Naive thymus-derived CD4-positive, alpha-beta T cell (primary cell): ENCODE measurements at regions not wholly inside any gene's neighbourhood (a gene's known extent, or its start where the extent isn't known, plus 50 kb on each side); places are given as distances from the start of the nearest gene placed in this dataset.
"Not testable (repeated sequence)": the region's sequence is repeated elsewhere in the genome, so short reads cannot be mapped to it uniquely, and the experiment has no call there.

Experiments used
- ATAC-seq: fragments of 150-1000 bp; cut with Tn5 transposase; 2 replicates; pipeline ENCODE4 v1.10.0; 2021; ENCODE audit warnings: mild to moderate bottlenecking, moderate library complexity
- CTCF ChIA-PET: fragments of 350-600 bp; sonication (Branson Sonifier 250); formaldehyde crosslinking; loops from one replicate; lab custom pipeline; 2021; ENCODE audit warnings: antibody characterized with exemption; lab: Charles Lee
- POLR2A ChIA-PET: fragments of 350-600 bp; sonication (Branson Sonifier 250); formaldehyde crosslinking; loops from one replicate; lab custom pipeline; 2021; ENCODE audit warnings: antibody characterized with exemption, inconsistent platforms; lab: Charles Lee
- DNase-seq, 9 donors: peaks; one replicate each; pipeline versions ENCODE4 v3.0.0 to v3.0.0-alpha.2; 2020 to 2022; ENCODE audit warnings: mixed read lengths in 1 of 9
- H3K27ac ChIP-seq: one replicate; pipeline ENCODE4 v1.7.0; 2013; ENCODE audit warnings: mild to moderate bottlenecking, low read depth, low read length, moderate library complexity
- H3K27me3 ChIP-seq, 2 donors: one replicate each; pipeline ENCODE4 v1.7.0; 2013; ENCODE audit warnings: low read length in 2 of 2, mild to moderate bottlenecking in 2 of 2, moderate library complexity in 2 of 2; ENCODE audit not compliant: control insufficient read depth in 2 of 2, insufficient read depth in 2 of 2
- H3K36me3 ChIP-seq, 3 experiments: 1 replicate in 2 of 3; 2 replicates in 1 of 3; pipeline ENCODE4 v1.7.0; 2013; ENCODE audit warnings: low read length in 3 of 3, mild to moderate bottlenecking in 3 of 3, moderate library complexity in 1 of 3; ENCODE audit not compliant: insufficient read depth in 3 of 3, control insufficient read depth in 2 of 3
- H3K4me1 ChIP-seq, 2 donors: one replicate each; pipeline ENCODE4 v1.7.0; 2013; ENCODE audit warnings: low read length in 2 of 2, mild to moderate bottlenecking in 2 of 2, moderate library complexity in 1 of 2; ENCODE audit not compliant: control insufficient read depth in 2 of 2, insufficient read depth in 2 of 2
- H3K4me3 ChIP-seq: 2 replicates; pipeline ENCODE4 v1.7.0; 2013; ENCODE audit warnings: mild to moderate bottlenecking, low read length
- H3K9me3 ChIP-seq, 3 experiments: 1 replicate in 2 of 3; 2 replicates in 1 of 3; pipeline ENCODE4 v1.7.0; 2013; ENCODE audit warnings: low read length in 3 of 3; ENCODE audit not compliant: control insufficient read depth in 2 of 3
- H3K27ac Mint-ChIP-seq, 9 donors: one replicate each; pipeline ENCODE4 v1.8.0; 2020 to 2022; ENCODE audit warnings: mixed read lengths in 9 of 9, mild to moderate bottlenecking in 8 of 9, moderate library complexity in 5 of 9, inconsistent platforms in 2 of 9
- H3K27me3 Mint-ChIP-seq, 5 donors: one replicate each; pipeline ENCODE4 v1.8.0; 2021 to 2022; ENCODE audit warnings: mixed read lengths in 5 of 5, mild to moderate bottlenecking in 1 of 5
- H3K36me3 Mint-ChIP-seq, 5 donors: one replicate each; pipeline ENCODE4 v1.8.0; 2020 to 2022; ENCODE audit warnings: mixed read lengths in 5 of 5, mild to moderate bottlenecking in 3 of 5, inconsistent platforms in 1 of 5
- H3K4me1 Mint-ChIP-seq, 7 donors: one replicate each; pipeline ENCODE4 v1.8.0; 2020 to 2022; ENCODE audit warnings: mixed read lengths in 7 of 7, mild to moderate bottlenecking in 3 of 7, inconsistent platforms in 1 of 7
- H3K4me3 Mint-ChIP-seq, 10 donors: one replicate each; pipeline ENCODE4 v1.8.0; 2020 to 2022; ENCODE audit warnings: mild to moderate bottlenecking in 10 of 10, mixed read lengths in 10 of 10, moderate library complexity in 6 of 10, inconsistent platforms in 2 of 10
- H3K9me3 Mint-ChIP-seq, 11 donors: one replicate each; pipeline ENCODE4 v1.8.0; 2020 to 2022; ENCODE audit warnings: mixed read lengths in 11 of 11, mild to moderate bottlenecking in 4 of 11, inconsistent platforms in 1 of 11, moderate library complexity in 1 of 11
- intact Hi-C, 2 donors: fragments of 100-400 bp; cut with micrococcal nuclease; formaldehyde crosslinking; loops; one replicate each; pipeline ENCODE4 v1.15.1; 2023

DNA sequence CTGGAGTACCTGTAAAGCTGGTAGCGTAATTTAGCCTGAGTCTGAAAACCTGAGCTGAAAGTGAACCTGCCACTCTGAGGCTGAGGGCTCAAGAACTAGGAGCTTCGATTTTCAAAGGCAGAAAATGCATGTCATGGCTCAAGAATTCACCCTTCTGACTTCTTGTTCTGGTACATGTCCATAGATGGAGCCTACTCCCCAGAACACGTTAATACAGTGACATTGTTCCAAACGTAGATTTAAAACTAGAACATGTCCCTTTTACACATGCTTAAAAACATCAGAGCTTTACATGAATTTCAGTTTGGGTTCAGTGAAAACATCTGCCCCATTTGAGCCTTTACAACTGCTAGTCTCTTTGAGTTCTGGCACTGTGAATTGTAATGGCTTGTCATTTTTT is 115.5 kb upstream of the WDR1 start:
- Histone ChIP-seq H3K36me3 (no peaks in the 10 kb centered on the region), H3K27ac (no peak overlapping the region), H3K4me1 (no peaks in the 10 kb centered on the region), H3K4me3 (no peak overlapping the region), H3K27me3 (no peaks in the 10 kb centered on the region), H3K9me3 (no peaks in the 10 kb centered on the region)
- H3K9me3 Mint-ChIP-seq: no peaks in the 10 kb centered on the region
- H3K4me3 Mint-ChIP-seq: no peak overlapping the region
- H3K4me1 Mint-ChIP-seq: no peaks in the 10 kb centered on the region
- POLR2A ChIA-PET: no interaction called here
- H3K27ac Mint-ChIP-seq: no peak overlapping the region
- ATAC-seq (no peak), DNase-seq (no peak)
- CTCF ChIA-PET: no interaction called here
- peaks cover 0 to 3% (median 0%) of the 10 kb centered on the region in 5 donors for H3K27me3 Mint-ChIP-seq
- intact Hi-C loops: no loop called here
- no peaks in the 10 kb centered on the region for H3K36me3 Mint-ChIP-seq

DNA sequence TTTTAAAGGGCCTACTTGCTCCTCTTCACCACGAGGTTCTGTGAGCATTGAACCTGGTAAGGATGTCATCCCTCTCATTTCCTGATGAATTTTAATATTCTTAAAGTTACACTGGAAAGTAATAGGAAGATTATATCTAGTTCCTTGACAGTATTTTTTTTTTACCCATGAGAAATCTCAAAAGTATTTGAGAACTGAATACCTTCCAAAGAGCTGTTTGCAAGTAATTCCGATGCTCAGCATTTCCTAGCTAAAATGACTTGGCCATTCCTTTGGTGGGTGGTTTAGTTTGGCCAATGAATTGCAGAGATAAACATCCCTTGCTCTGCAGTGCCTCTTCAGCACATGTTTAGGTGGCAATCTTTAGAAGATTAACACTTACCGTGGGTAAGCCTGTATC is 110.2 kb upstream of the WDR1 start:
- Histone ChIP-seq H3K27me3 (no peaks in the 10 kb centered on the region), H3K4me3 (no peak overlapping the region), H3K4me1 (no peaks in the 10 kb centered on the region), H3K36me3 (no peaks in the 10 kb centered on the region), H3K27ac (no peak overlapping the region), H3K9me3 (no peaks in the 10 kb centered on the region)
- Mint-ChIP-seq H3K27ac (no peak overlapping the region), H3K4me1 (peaks cover 0 to 3% (median 0%) of the 10 kb centered on the region in 7 donors), H3K4me3 (no peak overlapping the region), H3K36me3 (no peaks in the 10 kb centered on the region), H3K9me3 (no peaks in the 10 kb centered on the region), H3K27me3 (no peaks in the 10 kb centered on the region)
- DNase-seq (no peak), ATAC-seq (no peak)
- intact Hi-C loops: no loop called here
- ChIA-PET POLR2A (no interaction called here), CTCF (no interaction called here)

DNA sequence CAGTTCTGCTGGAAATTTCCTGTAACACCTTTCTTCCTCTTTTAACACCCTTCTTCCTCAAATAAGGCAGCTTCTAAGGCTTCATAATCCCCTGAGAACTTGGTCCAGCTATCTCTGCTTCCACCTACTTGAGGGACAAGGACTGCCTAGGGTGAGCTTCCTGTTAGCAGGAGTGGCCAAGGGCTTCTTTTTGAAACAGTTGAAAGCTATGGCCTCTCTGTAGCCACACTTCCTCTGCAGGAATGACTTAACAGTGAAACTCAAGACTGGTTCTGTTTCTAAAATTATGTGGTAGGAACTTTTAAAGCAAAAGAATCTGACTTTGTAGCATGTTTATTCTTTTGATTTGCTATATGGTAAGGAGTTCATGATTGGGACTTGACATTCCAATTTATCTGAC is 108.5 kb upstream of the WDR1 start:
- Mint-ChIP-seq H3K27me3 (no peaks in the 10 kb centered on the region), H3K27ac (no peak overlapping the region), H3K36me3 (no peaks in the 10 kb centered on the region), H3K4me3 (no peak overlapping the region), H3K9me3 (no peaks in the 10 kb centered on the region), H3K4me1 (peaks cover 0 to 3% (median 0%) of the 10 kb centered on the region in 7 donors)
- intact Hi-C loops: no loop called here
- H3K9me3 ChIP-seq: no peaks in the 10 kb centered on the region
- H3K4me1 ChIP-seq: no peaks in the 10 kb centered on the region
- H3K36me3 ChIP-seq: no peaks in the 10 kb centered on the region
- DNase-seq: no peak
- H3K27ac ChIP-seq: no peak overlapping the region
- ChIA-PET CTCF (no interaction called here), POLR2A (no interaction called here)
- no peak overlapping the region for H3K4me3 ChIP-seq
- no peak for ATAC-seq
- H3K27me3 ChIP-seq: no peaks in the 10 kb centered on the region

DNA sequence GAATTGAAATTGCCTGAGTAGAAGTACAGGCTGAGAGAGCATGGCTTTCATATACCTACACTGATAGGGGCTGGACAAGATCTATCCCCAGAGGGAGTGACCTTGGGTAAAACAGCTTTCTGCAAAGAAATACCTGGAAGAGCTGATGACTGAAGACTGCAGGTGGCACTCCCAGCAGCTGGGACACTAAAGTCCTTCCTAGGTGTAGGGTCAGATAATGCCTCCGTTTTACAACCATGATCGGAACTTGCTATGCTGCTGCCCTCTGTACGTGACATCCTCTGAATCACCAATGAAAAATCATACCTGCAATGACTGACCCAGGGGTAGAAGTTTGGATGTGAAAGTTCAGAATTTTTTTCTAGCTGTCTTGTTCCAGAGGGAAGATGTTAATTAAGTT is 107.2 kb upstream of the WDR1 start:
- DNase-seq: no peak
- CTCF ChIA-PET: no interaction called here
- H3K9me3 Mint-ChIP-seq: peaks cover 0 to 1% (median 0%) of the 10 kb centered on the region in 11 donors
- no peaks in the 10 kb centered on the region for H3K27me3 ChIP-seq
- intact Hi-C loops: no loop called here
- POLR2A ChIA-PET: no interaction called here
- H3K4me3 ChIP-seq: no peak overlapping the region
- no peak overlapping the region for H3K27ac ChIP-seq
- H3K36me3 ChIP-seq: no peaks in the 10 kb centered on the region
- H3K27ac Mint-ChIP-seq: no peak overlapping the region
- H3K27me3 Mint-ChIP-seq: no peaks in the 10 kb centered on the region
- H3K4me3 Mint-ChIP-seq: no peak overlapping the region
- no peaks in the 10 kb centered on the region for H3K9me3 ChIP-seq
- no peaks in the 10 kb centered on the region for H3K36me3 Mint-ChIP-seq
- H3K4me1 Mint-ChIP-seq: peaks cover 0 to 3% (median 0%) of the 10 kb centered on the region in 7 donors
- no peak for ATAC-seq
- H3K4me1 ChIP-seq: no peaks in the 10 kb centered on the region

DNA sequence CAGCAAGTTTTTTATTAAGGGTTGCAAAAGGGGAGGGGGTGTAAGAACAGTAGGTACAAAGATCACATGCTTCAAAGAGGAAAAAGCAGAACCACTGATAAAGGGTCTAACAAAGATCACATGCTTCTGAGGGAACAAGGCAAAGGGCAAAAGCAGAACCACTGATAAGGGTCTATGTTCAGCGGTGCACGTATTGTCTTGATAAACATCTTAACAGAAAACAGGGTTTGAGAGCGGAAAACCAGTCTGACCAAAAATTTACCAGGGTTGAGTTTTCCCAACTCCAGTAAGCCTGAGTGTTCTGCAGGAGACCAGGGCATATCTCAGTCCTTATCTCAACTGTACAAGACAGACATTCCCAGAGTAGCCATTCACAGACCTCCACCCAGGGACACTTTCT is 96.9 kb upstream of the WDR1 start:
- H3K4me3 ChIP-seq, H3K27me3 Mint-ChIP-seq, H3K9me3 Mint-ChIP-seq, CTCF ChIA-PET, H3K36me3 Mint-ChIP-seq, H3K4me1 Mint-ChIP-seq, ATAC-seq, POLR2A ChIA-PET, H3K36me3 ChIP-seq, intact Hi-C loops, H3K4me1 ChIP-seq, H3K4me3 Mint-ChIP-seq, H3K27ac Mint-ChIP-seq, DNase-seq, H3K27me3 ChIP-seq, H3K9me3 ChIP-seq, H3K27ac ChIP-seq: not testable (repeated sequence)

DNA sequence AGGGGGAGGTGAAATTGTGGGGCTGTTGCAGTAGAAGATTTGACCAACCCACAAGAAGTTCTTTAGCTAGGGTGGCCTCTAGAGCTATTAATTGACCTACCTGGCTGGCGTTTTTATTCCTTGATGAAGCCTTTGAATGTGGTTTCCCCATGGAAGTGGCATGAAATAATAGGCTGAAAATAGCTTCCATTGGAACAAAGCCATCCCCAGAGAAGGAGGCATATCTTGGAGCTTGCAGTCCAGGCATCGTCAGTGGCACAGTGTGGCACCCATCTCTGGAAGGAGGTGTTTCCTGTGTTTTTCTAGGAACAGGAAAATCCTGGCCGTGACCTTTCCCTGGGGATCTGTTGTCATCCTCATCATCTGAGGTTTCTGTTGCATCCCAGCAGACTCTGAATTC is 96.3 kb upstream of the WDR1 start:
- no peak for ATAC-seq
- no peaks in the 10 kb centered on the region for H3K36me3 ChIP-seq
- no peak overlapping the region for H3K4me3 Mint-ChIP-seq
- H3K9me3 Mint-ChIP-seq: no peaks in the 10 kb centered on the region
- H3K4me1 ChIP-seq: no peaks in the 10 kb centered on the region
- no peak overlapping the region for H3K27ac Mint-ChIP-seq
- intact Hi-C loops: no loop called here
- H3K9me3 ChIP-seq: no peaks in the 10 kb centered on the region
- peaks cover 0 to 5% (median 0%) of the 10 kb centered on the region in 5 donors for H3K27me3 Mint-ChIP-seq
- H3K4me3 ChIP-seq: no peak overlapping the region
- H3K27ac ChIP-seq: no peak overlapping the region
- ChIA-PET POLR2A (no interaction called here), CTCF (no interaction called here)
- H3K4me1 Mint-ChIP-seq: no peaks in the 10 kb centered on the region
- no peaks in the 10 kb centered on the region for H3K27me3 ChIP-seq
- DNase-seq: no peak
- no peaks in the 10 kb centered on the region for H3K36me3 Mint-ChIP-seq

DNA sequence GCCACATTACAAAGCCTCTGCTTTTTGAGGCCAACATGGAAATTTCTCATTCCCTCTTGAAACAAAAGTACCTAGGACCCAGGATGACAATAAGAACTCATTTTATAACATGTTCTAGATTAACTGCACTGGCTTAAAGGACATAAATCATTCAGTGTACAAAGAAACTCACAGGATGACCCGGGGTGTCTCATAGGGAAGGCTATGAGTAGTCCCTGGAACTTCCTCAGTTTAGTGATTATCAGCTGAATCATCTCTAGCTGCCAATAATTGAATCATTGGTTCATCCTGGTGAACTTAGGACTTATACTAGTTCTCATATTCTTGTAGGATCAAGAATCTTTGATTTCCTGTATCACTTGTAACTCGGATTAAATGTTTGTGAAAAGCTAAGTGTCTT is 95.8 kb upstream of the WDR1 start:
- intact Hi-C loops: no loop called here
- DNase-seq: no peak
- Mint-ChIP-seq H3K36me3 (no peaks in the 10 kb centered on the region), H3K27ac (no peak overlapping the region), H3K27me3 (peaks cover 0 to 5% (median 0%) of the 10 kb centered on the region in 5 donors), H3K4me3 (no peak overlapping the region), H3K9me3 (no peaks in the 10 kb centered on the region), H3K4me1 (no peaks in the 10 kb centered on the region)
- ATAC-seq: no peak
- H3K4me1 ChIP-seq: no peaks in the 10 kb centered on the region
- no peaks in the 10 kb centered on the region for H3K27me3 ChIP-seq
- no peaks in the 10 kb centered on the region for H3K36me3 ChIP-seq
- no peak overlapping the region for H3K27ac ChIP-seq
- no peak overlapping the region for H3K4me3 ChIP-seq
- CTCF ChIA-PET: no interaction called here
- no peaks in the 10 kb centered on the region for H3K9me3 ChIP-seq
- POLR2A ChIA-PET: no interaction called here
